ENCODE measurements at regions not wholly inside any gene's neighbourhood (a gene's known extent, or its start where the extent isn't known, plus 50 kb on each side); places are given as distances from the start of the nearest gene placed in this dataset.

- ATAC-seq (no peak), DNase-seq (no peak)
- H3K36me3 ChIP-seq (replicated peaks in 1 of 2; ENCODE audit: insufficient read depth in 1 of 2, low read depth in 2 of 2): no peaks in the 10 kb centered on the region
- no peaks in the 10 kb centered on the region for H3K4me1 ChIP-seq
- TF ChIP-seq CTCF (IDR thresholded peaks at IDR 0.05): no peak
- no peak for TF ChIP-seq POLR2A (IDR thresholded peaks at IDR 0.05)
- no peak overlapping the region for H3K4me3 ChIP-seq
- H3K9me3 ChIP-seq: no peaks in the 10 kb centered on the region
- intact Hi-C loops (cut with DNase I): no loop called here
- 59 to 65% methylated on average over 6 of the region's 6 CpGs for WGBS, 2 donors
- H3K27ac ChIP-seq: peak overlapping the region in 1 of 4 donors; percentile 46
- H3K27me3 ChIP-seq: no peaks in the 10 kb centered on the region
Observed at GRCh38 chr4:142960867-142961644, 115.0 kb upstream of the INPP4B start.

GRCh38 chr4:142961866-142962265, 115.8 kb upstream of the INPP4B start:
- 30 to 31% methylated on average over 1 of the region's 1 CpG for WGBS, 2 donors
- H3K27ac ChIP-seq: peak overlapping the region in 1 of 4 donors; percentile 46
- intact Hi-C loops (cut with DNase I): no loop called here
- TF ChIP-seq CTCF (IDR thresholded peaks at IDR 0.05) (no peak), POLR2A (IDR thresholded peaks at IDR 0.05) (no peak)
- peak in 1 of 4 donors; percentile 23 for DNase-seq
- H3K36me3 ChIP-seq (replicated peaks in 1 of 2; ENCODE audit: insufficient read depth in 1 of 2, low read depth in 2 of 2): no peaks in the 10 kb centered on the region
- no peak overlapping the region for H3K4me3 ChIP-seq
- H3K4me1 ChIP-seq: no peaks in the 10 kb centered on the region
- H3K9me3 ChIP-seq: no peaks in the 10 kb centered on the region
- H3K27me3 ChIP-seq: no peaks in the 10 kb centered on the region
- no peak for ATAC-seq

- H3K4me1 ChIP-seq: no peaks in the 10 kb centered on the region
- intact Hi-C loops (cut with DNase I): no loop called here
- no peaks in the 10 kb centered on the region for H3K27me3 ChIP-seq
- no peak overlapping the region for H3K4me3 ChIP-seq
- DNase-seq: no peak
- no peak for ATAC-seq
- H3K36me3 ChIP-seq (replicated peaks in 1 of 2; ENCODE audit: insufficient read depth in 1 of 2, low read depth in 2 of 2): no peaks in the 10 kb centered on the region
- no peak overlapping the region for H3K27ac ChIP-seq
- TF ChIP-seq CTCF (IDR thresholded peaks at IDR 0.05) (no peak), POLR2A (IDR thresholded peaks at IDR 0.05) (no peak)
- H3K9me3 ChIP-seq: no peaks in the 10 kb centered on the region
Observed at GRCh38 chr4:142974328-142974727, 128.2 kb upstream of the INPP4B start.

- Histone ChIP-seq H3K9me3 (no peaks in the 10 kb centered on the region), H3K27ac (no peak overlapping the region), H3K27me3 (no peaks in the 10 kb centered on the region), H3K36me3 (replicated peaks in 1 of 2; ENCODE audit: insufficient read depth in 1 of 2, low read depth in 2 of 2) (no peaks in the 10 kb centered on the region), H3K4me3 (no peak overlapping the region), H3K4me1 (no peaks in the 10 kb centered on the region)
- intact Hi-C loops (cut with DNase I): no loop called here
- WGBS, 2 donors: 39 to 41% methylated on average over 1 of the region's 1 CpG
- TF ChIP-seq POLR2A (IDR thresholded peaks at IDR 0.05) (no peak), CTCF (IDR thresholded peaks at IDR 0.05) (no peak)
- DNase-seq (no peak), ATAC-seq (no peak)
Observed at GRCh38 chr4:142975618-142976017, 129.5 kb upstream of the INPP4B start.

- Histone ChIP-seq H3K36me3 (replicated peaks in 1 of 2; ENCODE audit: insufficient read depth in 1 of 2, low read depth in 2 of 2) (no peaks in the 10 kb centered on the region), H3K4me1 (no peaks in the 10 kb centered on the region), H3K4me3 (no peak overlapping the region), H3K27me3 (no peaks in the 10 kb centered on the region), H3K9me3 (no peaks in the 10 kb centered on the region), H3K27ac (no peak overlapping the region)
- intact Hi-C loops (cut with DNase I): no loop called here
- ATAC-seq: no peak
- no peak for DNase-seq
- TF ChIP-seq CTCF (IDR thresholded peaks at IDR 0.05) (no peak), POLR2A (IDR thresholded peaks at IDR 0.05) (no peak)
- WGBS, 2 donors: 72 to 75% methylated on average over 3 of the region's 3 CpGs
Observed at GRCh38 chr4:142976482-142976881, 130.4 kb upstream of the INPP4B start.

Data from body of pancreas (tissue), 4 donors.